ENCODE measurements at regions not wholly inside any gene's neighbourhood (a gene's known extent, or its start where the extent isn't known, plus 50 kb on each side); places are given as distances from the start of the nearest gene placed in this dataset.

DNA sequence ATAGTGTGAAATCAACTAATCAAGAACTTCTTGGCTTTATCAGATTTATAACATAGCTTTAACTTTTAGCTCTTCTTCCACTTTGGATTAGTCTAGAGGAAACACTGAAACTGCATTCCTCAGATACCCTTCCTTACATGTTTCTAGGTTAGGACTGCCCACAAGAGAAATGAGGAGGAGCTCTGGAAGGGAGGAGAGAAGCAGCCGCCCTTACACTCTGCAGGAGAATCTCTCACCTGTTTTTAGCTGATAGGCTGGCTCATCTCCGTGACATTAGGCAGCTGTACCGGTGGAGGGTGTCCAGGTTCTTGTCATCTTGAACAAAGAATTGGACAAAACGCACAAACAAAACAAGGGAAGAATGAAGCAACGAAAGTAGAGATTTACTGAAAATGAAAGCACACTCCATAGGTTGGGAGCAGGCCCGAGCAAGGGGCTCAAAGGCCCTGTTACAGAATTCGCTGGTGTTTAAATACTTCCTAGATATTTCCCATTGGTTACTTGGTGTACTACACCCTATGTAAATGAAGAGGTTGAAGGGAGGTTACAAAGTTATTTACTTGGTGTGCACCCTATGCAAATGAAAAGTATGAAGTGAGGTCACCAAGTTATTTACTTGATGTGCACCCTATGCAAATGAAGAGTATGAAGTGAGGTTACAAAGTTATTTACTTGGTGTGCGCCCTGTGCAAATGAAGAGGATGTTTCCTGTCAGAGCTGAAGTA is 524.9 kb upstream of the CHRM3 start:
- no peak for TF ChIP-seq EHMT2 (IDR thresholded peaks at IDR 0.05; ENCODE audit: low read depth)
- TF ChIP-seq, protein P1, sequence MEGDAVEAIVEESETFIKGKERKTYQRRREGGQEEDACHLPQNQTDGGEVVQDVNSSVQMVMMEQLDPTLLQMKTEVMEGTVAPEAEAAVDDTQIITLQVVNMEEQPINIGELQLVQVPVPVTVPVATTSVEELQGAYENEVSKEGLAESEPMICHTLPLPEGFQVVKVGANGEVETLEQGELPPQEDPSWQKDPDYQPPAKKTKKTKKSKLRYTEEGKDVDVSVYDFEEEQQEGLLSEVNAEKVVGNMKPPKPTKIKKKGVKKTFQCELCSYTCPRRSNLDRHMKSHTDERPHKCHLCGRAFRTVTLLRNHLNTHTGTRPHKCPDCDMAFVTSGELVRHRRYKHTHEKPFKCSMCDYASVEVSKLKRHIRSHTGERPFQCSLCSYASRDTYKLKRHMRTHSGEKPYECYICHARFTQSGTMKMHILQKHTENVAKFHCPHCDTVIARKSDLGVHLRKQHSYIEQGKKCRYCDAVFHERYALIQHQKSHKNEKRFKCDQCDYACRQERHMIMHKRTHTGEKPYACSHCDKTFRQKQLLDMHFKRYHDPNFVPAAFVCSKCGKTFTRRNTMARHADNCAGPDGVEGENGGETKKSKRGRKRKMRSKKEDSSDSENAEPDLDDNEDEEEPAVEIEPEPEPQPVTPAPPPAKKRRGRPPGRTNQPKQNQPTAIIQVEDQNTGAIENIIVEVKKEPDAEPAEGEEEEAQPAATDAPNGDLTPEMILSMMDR (IDR thresholded peaks at IDR 0.05) = no peak
